NB4 (cell line): ENCODE measurements at regions not wholly inside any gene's neighbourhood (a gene's known extent, or its start where the extent isn't known, plus 50 kb on each side); places are given as distances from the start of the nearest gene placed in this dataset.

Experiments
- CTCF ChIP-seq: IDR thresholded peaks from one replicate; pipeline ENCODE4 v1.5.1; 2012; ENCODE audit warnings: low read depth, low read length
- MAX ChIP-seq: IDR thresholded peaks from 2 replicates; pipeline ENCODE4 v1.6.1; 2011; ENCODE audit warnings: low read depth, low read length
- MYC ChIP-seq: IDR thresholded peaks from 2 replicates; pipeline ENCODE4 v1.6.1; 2011; ENCODE audit warnings: low read depth, low read length
- POLR2A ChIP-seq: IDR thresholded peaks from 2 replicates; pipeline ENCODE4 v1.6.1; 2011; ENCODE audit warnings: mild to moderate bottlenecking; ENCODE audit not compliant: insufficient read length; ENCODE audit errors: extremely low read depth

- TF ChIP-seq CTCF (no peak), POLR2A (no peak), MAX (no peak), MYC (no peak)
Observed at GRCh38 chr18:57981308-57982028, 62.6 kb upstream of the NEDD4L start.
